ENCODE measurements at regions not wholly inside any gene's neighbourhood (a gene's known extent, or its start where the extent isn't known, plus 50 kb on each side); places are given as distances from the start of the nearest gene placed in this dataset.

DNA sequence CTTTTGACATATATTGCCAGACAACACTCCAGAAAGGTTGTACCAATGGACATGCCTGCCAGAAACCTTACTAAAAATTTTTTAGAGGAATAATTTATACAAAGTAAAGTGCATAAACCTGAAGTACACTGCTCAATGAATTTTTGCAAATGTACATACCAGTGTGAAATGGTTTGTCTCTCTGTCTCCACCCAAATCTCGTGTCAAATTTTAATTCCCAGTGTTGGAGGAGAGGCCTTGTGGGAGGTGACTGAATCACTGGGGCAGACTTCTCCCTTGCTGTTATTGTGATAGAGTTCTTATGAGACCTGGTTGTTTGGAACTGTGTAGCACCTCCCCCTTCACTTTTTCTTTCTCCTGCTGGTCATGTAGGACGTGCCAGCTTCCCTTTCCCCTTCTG lies 168.8 kb downstream of the RWDD3 start (continued):
- no peak for TF ChIP-seq PRDM10 (IDR thresholded peaks at IDR 0.05; ENCODE audit: partially characterized antibody)
- TF ChIP-seq UBTF (IDR thresholded peaks at IDR 0.05; ENCODE audit: borderline replicate concordance in 1 of 2, low read depth in 2 of 2, low read length in 2 of 2) = no peak

GRCh38 chr1:95406279-95406678 lies 172.3 kb downstream of the RWDD3 start:
- TF ChIP-seq, protein P1, sequence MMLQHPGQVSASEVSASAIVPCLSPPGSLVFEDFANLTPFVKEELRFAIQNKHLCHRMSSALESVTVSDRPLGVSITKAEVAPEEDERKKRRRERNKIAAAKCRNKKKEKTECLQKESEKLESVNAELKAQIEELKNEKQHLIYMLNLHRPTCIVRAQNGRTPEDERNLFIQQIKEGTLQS (IDR thresholded peaks at IDR 0.05) = no peak
- TF ChIP-seq, protein P1 (CRISPR knock-in tag; conservative IDR thresholded peaks at IDR 0.05) = no peak
- TF ChIP-seq ZNF165 (CRISPR knock-in tag; IDR thresholded peaks at IDR 0.05; ENCODE audit: borderline replicate concordance) = no peak
- TF ChIP-seq HDGF (IDR thresholded peaks at IDR 0.05) = no peak
- no peak for TF ChIP-seq FOS (IDR thresholded peaks at IDR 0.05; ENCODE audit: extremely low read depth, insufficient read length)
- no peak for TF ChIP-seq ZKSCAN8 (CRISPR knock-in tag; IDR thresholded peaks at IDR 0.05)
- no peak for TF ChIP-seq NCOR1 (IDR thresholded peaks at IDR 0.05)
- FAIRE-seq (no peak), DNase-seq (ENCODE audit: extremely low read depth in 1 of 4, low spot score in 3 of 4) (no peak), ATAC-seq (no peak)
- no peak overlapping the region for H3K4me3 ChIP-seq
- WGBS (ENCODE audit: insufficient coverage, low coverage, missing lambda C conversion rate) = 0% methylated on average over 1 of the region's 1 CpG
- no peak overlapping the region for H3K4me2 ChIP-seq (ENCODE audit: insufficient read depth, low read length)
- POLR2A ChIA-PET = no interaction called here
- CTCF ChIA-PET (ENCODE audit: low intra/inter-chr PET ratio) = no interaction called here
- in situ Hi-C loops (cut with MboI) (no loop called here), intact Hi-C loops (cut with micrococcal nuclease) (no loop called here)
- H3K9me3 ChIP-seq (replicated peaks; ENCODE audit: control insufficient read depth, insufficient read depth, low read depth, low read length) = no peaks in the 10 kb centered on the region
- no peaks in the 10 kb centered on the region for H3K36me3 ChIP-seq (ENCODE audit: control insufficient read depth, insufficient read depth, low read length)
- H3K9ac ChIP-seq (ENCODE audit: insufficient read depth in 1 of 2, low read depth in 2 of 2, low read length in 2 of 2) = no peak overlapping the region
- H3K27me3 ChIP-seq (ENCODE audit: control insufficient read depth in 2 of 2, insufficient read depth in 2 of 2, low read length in 2 of 2) = no peaks in the 10 kb centered on the region
- H2AFZ ChIP-seq (ENCODE audit: low read depth, low read length) = no peak overlapping the region
- BruUV-seq (replicated peaks) = no TSS peak
- H4K20me1 ChIP-seq (replicated peaks; ENCODE audit: control insufficient read depth, insufficient read depth, low read length) = no peaks in the 10 kb centered on the region
- H3K4me1 ChIP-seq (replicated peaks in 1 of 2; ENCODE audit: control insufficient read depth in 2 of 2, insufficient read depth in 2 of 2, low read length in 2 of 2) = no peaks in the 10 kb centered on the region; a peak in 1 of 5 replicates
- no peaks in the 10 kb centered on the region for H3K9me1 ChIP-seq (ENCODE audit: control insufficient read depth, insufficient read depth, low read length)
- H3K79me2 ChIP-seq (ENCODE audit: control insufficient read depth, insufficient read depth, low read length) = no peaks in the 10 kb centered on the region
- no peak overlapping the region for H3K27ac ChIP-seq (ENCODE audit: extremely low read depth, low read depth, low read length)
